GM20000 (cell line): ENCODE measurements at regions not wholly inside any gene's neighbourhood (a gene's known extent, or its start where the extent isn't known, plus 50 kb on each side); places are given as distances from the start of the nearest gene placed in this dataset.

Experiments
- DNase-seq: peaks from one replicate; pipeline ENCODE4 v3.0.0; 2012; ENCODE audit warnings: low spot score
- TF ChIP-seq, protein P1 (sequence below): IDR thresholded peaks from 2 replicates; pipeline ENCODE4 v1.5.1; 2012; ENCODE audit warnings: mild to moderate bottlenecking, control low read depth; ENCODE audit errors: extremely low read depth, missing control alignments

DNA sequence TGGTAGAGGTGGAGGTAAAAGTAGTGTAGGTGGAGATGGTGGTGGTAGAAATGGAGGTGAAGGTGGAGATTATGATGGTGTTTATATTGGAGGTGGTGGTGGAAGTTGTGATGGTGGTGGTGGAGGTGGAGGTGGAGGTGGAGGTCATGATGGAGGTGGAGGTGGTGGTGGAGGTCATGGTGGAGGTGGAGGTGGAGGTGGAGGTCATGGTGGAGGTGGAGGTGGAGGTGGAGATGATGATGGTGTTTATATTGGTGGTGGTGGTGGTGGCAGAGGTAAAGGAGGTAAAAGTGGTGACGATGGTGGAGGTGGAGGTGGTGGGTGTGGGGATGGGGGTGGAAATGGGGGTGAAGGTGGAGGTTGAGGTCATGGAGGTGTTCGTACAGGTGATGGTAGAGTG, 107.8 kb downstream of the ASB7 start:
- TF ChIP-seq, protein P1, sequence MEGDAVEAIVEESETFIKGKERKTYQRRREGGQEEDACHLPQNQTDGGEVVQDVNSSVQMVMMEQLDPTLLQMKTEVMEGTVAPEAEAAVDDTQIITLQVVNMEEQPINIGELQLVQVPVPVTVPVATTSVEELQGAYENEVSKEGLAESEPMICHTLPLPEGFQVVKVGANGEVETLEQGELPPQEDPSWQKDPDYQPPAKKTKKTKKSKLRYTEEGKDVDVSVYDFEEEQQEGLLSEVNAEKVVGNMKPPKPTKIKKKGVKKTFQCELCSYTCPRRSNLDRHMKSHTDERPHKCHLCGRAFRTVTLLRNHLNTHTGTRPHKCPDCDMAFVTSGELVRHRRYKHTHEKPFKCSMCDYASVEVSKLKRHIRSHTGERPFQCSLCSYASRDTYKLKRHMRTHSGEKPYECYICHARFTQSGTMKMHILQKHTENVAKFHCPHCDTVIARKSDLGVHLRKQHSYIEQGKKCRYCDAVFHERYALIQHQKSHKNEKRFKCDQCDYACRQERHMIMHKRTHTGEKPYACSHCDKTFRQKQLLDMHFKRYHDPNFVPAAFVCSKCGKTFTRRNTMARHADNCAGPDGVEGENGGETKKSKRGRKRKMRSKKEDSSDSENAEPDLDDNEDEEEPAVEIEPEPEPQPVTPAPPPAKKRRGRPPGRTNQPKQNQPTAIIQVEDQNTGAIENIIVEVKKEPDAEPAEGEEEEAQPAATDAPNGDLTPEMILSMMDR, result no peak
- no peak for DNase-seq

GRCh38 chr15:100710744-100711515, 108.5 kb downstream of the ASB7 start:
- TF ChIP-seq, protein P1, result no peak
- DNase-seq, result no peak

DNA sequence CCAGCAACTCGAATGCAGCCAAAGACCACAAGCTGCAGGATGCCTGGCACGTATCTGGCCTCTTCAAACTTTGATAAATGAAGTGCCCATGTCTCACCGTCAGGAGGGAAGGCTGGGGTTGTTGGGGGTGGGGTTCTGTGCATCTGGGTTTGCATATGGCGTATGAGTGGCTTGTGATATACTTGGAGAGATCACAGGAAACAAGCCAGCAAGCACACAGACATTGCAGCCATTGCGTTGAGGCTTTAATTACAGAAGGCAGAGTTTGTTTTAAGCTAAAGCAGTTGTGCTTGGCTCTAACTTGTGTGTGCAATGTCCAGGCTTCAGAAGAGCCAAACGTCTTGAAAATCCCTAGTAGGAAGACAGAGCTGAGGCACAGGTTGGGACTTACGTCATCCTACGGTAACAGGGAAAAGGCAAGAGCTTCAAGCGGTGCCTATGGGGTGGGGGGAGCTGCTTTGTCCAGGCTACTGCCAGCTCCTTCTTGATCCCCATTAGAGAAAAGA, 109.2 kb downstream of the ASB7 start:
- no peak for DNase-seq
- TF ChIP-seq, protein P1, result no peak

DNA sequence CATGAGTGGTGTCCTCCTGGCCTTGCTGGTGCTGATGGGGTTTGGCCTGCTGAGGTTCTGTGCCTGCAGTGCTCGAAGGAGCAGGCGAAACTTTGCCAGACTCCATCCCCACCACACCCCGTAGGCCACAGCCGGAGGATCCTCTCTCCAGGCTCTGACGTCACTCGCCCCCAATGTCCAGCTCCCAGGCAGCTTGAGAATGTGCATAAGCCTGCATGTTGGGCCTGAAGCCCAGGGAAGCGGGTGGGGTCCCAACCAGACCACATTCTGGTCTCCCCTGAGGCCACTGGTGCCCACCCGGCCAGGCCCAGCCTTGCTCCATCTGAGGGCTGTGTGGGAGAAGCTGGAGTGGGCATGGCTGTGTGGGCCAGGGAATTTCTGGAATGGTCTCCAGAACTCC, 109.8 kb downstream of the ASB7 start:
- TF ChIP-seq, protein P1, result no peak
- no peak for DNase-seq

- TF ChIP-seq, protein P1, result no peak
- DNase-seq, result no peak
Measured at GRCh38 chr15:100713163-100713867, 110.9 kb downstream of the ASB7 start.

- DNase-seq, result no peak
- TF ChIP-seq, protein P1, result no peak
Measured at GRCh38 chr15:100714034-100714748, 111.8 kb downstream of the ASB7 start.
